Iris pigment epithelial cell (primary cell): ENCODE measurements at regions not wholly inside any gene's neighbourhood (a gene's known extent, or its start where the extent isn't known, plus 50 kb on each side); places are given as distances from the start of the nearest gene placed in this dataset.

ENCODE experiments used
- DNase-seq: peaks from one replicate; pipeline ENCODE4 v3.0.0-alpha.2; 2011; ENCODE audit warnings: low read depth

GRCh38 chr15:67992411-67992810 is 61.7 kb upstream of the PIAS1 start:
- DNase-seq = peak; percentile 7

GRCh38 chr15:67992834-67993233 is 61.3 kb upstream of the PIAS1 start:
- peak; percentile 15 for DNase-seq

GRCh38 chr15:67997996-67998395 is 56.1 kb upstream of the PIAS1 start:
- peak; percentile 86 for DNase-seq

- DNase-seq = peak; percentile 89
Measured at GRCh38 chr15:67998599-67999133, 55.4 kb upstream of the PIAS1 start.

- DNase-seq = no peak
Measured at GRCh38 chr15:67999320-68000100, 54.6 kb upstream of the PIAS1 start.

GRCh38 chr15:68000754-68001153 is 53.4 kb upstream of the PIAS1 start:
- DNase-seq = no peak

GRCh38 chr15:68001811-68002210 is 52.3 kb upstream of the PIAS1 start:
- DNase-seq = no peak

GRCh38 chr15:68003297-68003696 is 50.8 kb upstream of the PIAS1 start:
- DNase-seq = no peak
